ENCODE measurements at regions not wholly inside any gene's neighbourhood (a gene's known extent, or its start where the extent isn't known, plus 50 kb on each side); places are given as distances from the start of the nearest gene placed in this dataset.

DNA sequence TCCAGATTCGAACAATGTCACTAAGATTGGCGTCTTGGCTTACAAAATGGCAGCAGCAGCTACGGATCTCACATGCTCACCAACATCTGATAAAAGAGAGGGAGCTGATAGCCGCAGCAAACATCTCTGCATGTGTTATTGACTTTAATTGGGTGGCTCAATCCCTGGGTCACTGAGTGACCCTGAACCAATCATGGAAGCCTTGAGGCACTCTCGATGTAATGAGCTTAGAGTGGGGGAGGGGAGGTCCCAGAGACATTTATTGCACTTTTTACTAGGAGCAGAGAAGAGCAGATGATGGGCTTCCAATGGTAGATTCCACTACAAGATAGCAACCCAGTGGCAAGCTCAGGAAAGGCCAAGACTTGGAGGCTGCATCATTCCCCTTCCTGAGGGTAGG lies 238.7 kb downstream of the BMP7 start:
- TF ChIP-seq, protein P1, sequence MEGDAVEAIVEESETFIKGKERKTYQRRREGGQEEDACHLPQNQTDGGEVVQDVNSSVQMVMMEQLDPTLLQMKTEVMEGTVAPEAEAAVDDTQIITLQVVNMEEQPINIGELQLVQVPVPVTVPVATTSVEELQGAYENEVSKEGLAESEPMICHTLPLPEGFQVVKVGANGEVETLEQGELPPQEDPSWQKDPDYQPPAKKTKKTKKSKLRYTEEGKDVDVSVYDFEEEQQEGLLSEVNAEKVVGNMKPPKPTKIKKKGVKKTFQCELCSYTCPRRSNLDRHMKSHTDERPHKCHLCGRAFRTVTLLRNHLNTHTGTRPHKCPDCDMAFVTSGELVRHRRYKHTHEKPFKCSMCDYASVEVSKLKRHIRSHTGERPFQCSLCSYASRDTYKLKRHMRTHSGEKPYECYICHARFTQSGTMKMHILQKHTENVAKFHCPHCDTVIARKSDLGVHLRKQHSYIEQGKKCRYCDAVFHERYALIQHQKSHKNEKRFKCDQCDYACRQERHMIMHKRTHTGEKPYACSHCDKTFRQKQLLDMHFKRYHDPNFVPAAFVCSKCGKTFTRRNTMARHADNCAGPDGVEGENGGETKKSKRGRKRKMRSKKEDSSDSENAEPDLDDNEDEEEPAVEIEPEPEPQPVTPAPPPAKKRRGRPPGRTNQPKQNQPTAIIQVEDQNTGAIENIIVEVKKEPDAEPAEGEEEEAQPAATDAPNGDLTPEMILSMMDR (conservative IDR thresholded peaks at IDR 0.05; ENCODE audit: low read depth, low read length): no peak
- no peak for DNase-seq (ENCODE audit: low read depth)
- H3K4me3 ChIP-seq (ENCODE audit: low read depth, low read length): no peak overlapping the region

DNA sequence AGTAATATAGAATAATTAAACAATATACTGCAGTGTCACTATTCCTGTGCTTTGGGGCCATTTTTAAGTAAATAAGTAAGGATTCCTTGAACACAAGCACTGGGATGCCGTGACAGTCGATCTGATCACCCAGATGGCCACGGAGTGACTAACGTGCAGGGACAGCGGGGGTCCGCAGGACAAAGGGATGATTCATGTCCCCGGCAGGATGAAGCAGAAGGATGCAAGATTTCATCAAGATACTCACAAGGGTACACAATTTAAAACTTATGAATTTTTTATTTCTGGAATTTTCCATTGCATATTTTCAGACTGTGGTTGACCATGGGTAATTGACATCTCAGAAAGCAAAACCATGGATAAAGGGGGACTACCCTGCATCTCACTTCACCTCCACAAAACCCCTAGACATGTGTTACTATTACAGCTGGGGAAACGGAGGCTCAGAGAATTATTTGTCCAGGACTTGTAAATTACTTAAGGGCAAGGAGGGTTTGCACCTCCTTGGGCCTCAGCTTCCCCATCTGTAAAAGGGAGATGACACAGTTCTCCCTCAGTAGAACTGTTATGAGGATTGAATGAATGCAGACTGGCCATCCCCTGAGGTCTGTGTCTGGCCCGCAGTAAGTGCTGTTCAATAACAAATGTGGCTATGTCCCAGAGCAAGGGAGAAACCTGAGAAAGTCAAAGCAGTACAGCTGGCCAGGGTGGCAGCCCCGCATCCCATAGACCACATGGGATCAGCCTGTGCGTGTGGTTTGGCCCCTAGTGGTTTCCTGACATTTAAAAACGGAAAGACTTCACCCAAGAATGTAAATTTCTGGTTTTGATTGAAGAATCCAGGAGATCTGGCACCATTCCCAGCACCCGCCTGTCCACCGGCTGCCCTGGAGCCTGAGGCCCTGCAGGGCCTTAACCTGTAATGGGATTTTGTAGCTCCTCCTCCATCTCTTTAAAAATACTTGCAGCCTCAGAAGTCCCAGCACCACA lies 235.5 kb downstream of the BMP7 start:
- TF ChIP-seq, protein P1 (conservative IDR thresholded peaks at IDR 0.05; ENCODE audit: low read depth, low read length): no peak
- H3K4me3 ChIP-seq (ENCODE audit: low read depth, low read length): no peak overlapping the region
- DNase-seq (ENCODE audit: low read depth): peak; percentile 85

DNA sequence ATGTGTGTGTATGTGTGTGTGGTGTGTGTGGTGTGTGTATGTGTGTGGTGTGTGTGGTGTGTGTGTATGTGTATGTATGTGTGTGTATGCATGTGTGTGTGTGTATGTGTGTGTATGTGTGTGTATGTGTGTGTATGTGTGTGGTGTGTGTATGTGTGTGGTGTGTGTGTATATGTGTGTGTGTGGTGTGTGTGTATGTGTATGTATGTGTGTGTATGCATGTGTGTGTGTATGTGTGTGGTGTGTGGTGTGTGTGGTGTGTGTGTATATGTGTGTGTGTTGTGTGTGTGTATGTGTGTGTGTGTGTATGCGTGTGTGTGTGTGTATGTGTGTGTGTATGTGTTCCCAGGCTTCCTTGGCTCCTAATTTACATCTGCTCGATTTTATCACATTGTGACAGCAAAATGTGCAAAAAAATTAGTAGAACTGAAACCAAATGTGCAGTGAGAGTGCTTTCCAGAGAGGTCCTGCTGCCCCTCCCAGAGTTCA lies 234.5 kb downstream of the BMP7 start:
- no peak for DNase-seq (ENCODE audit: low read depth)
- TF ChIP-seq, protein P1 (conservative IDR thresholded peaks at IDR 0.05; ENCODE audit: low read depth, low read length): no peak
- no peak overlapping the region for H3K4me3 ChIP-seq (ENCODE audit: low read depth, low read length)

- no peak overlapping the region for H3K4me3 ChIP-seq (ENCODE audit: low read depth, low read length)
- TF ChIP-seq, protein P1 (conservative IDR thresholded peaks at IDR 0.05; ENCODE audit: low read depth, low read length): no peak
- DNase-seq (ENCODE audit: low read depth): no peak
Observed at GRCh38 chr20:57032847-57033246, 233.6 kb downstream of the BMP7 start.

- H3K4me3 ChIP-seq (ENCODE audit: low read depth, low read length): no peak overlapping the region
- DNase-seq (ENCODE audit: low read depth): no peak
- TF ChIP-seq, protein P1 (conservative IDR thresholded peaks at IDR 0.05; ENCODE audit: low read depth, low read length): no peak
Observed at GRCh38 chr20:57034001-57034400, 232.4 kb downstream of the BMP7 start.

DNA sequence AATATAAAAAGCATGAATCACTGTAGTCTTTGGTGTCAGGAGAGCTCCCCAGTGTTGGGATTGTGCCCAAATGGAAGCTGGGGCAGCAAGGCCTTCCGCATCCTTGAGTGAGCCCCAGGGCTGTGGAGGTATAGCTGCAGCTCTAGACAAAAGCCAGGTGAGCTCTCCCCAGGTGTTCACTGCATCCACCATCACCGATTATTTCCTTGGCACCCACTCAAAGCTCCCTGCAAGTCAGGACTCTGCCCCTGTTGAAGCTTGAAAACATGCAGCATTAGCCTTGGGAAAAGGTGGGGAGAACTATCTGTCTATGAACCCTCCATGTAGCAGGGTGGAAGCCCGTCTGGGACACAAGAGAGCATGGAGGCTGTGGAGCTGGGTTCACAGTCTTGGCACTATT lies 228.8 kb downstream of the BMP7 start:
- TF ChIP-seq, protein P1 (conservative IDR thresholded peaks at IDR 0.05; ENCODE audit: low read depth, low read length): no peak
- no peak for DNase-seq (ENCODE audit: low read depth)
- no peak overlapping the region for H3K4me3 ChIP-seq (ENCODE audit: low read depth, low read length)

Data from choroid plexus epithelial cell (primary cell).